HG03139 (cell line): ENCODE measurements at regions not wholly inside any gene's neighbourhood (a gene's known extent, or its start where the extent isn't known, plus 50 kb on each side); places are given as distances from the start of the nearest gene placed in this dataset.

ENCODE experiments used
- ATAC-seq: cut with Tn5 transposase; IDR thresholded peaks from one replicate; pipeline ENCODE4 v1.9.1; 2021; ENCODE audit not compliant: unreplicated experiment

DNA sequence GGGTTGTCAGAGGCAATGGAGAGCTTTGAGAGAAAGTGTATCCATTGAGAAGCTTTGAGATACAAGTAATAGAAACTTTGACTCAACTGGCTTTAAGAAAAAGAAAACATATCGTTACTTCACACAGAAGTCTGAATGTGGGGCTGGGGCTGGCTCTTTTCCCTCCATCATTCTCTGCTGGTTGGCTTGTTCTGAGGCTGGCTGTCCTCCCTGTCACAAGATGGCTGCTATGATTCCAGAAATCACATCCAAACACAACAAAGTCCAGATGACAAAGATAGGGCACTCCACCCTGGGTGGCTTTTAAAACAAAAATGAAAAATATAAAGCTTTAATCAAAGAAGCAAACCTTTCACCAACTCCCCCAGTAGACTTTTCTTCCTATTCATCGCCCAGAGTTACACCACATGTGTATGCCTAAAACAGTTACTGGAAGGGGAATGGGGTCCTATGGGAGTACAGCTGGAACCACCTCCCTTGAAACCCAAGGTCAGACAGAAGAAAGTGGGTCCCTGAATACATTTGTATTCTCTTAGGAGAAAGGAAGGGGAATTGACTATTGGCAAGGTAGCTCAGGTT lies 284.3 kb downstream of the GAS1 start:
- ATAC-seq, result no peak

DNA sequence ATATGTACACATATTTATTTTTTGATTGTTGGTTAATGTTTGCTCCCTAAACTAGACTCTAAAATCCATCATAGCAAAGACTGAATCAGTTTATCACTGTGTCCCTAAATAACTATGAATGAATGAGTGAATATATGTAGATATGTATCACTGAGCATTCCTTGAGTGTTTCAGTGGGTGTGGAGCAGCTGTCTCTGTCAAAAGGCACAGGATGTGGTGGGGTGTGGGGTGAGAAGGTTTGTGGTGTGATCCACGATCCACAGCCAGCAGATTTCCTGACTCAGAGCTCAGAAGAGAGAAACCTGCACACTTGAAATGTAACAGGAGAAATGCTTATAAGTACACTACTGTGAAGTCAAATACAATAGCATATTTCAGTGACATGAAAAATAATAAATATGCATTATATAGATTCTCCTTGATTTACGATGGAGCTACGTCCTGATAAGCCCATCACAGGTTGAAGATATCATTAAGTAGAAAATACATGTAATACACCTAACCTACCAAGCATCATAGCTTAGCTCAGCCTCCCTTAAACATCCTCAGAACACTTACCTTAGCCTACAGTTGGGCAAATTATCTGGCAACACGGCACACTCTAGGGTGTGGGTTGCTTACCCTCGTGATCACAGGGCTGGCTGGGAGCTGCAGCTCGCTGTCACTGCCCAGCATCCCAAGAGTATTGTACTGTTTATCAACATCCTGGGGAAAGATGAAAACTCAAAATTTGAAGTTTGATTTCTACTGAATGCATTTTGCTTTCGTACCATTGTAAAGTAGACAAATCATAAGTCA lies 287.0 kb downstream of the GAS1 start:
- ATAC-seq, result no peak

DNA sequence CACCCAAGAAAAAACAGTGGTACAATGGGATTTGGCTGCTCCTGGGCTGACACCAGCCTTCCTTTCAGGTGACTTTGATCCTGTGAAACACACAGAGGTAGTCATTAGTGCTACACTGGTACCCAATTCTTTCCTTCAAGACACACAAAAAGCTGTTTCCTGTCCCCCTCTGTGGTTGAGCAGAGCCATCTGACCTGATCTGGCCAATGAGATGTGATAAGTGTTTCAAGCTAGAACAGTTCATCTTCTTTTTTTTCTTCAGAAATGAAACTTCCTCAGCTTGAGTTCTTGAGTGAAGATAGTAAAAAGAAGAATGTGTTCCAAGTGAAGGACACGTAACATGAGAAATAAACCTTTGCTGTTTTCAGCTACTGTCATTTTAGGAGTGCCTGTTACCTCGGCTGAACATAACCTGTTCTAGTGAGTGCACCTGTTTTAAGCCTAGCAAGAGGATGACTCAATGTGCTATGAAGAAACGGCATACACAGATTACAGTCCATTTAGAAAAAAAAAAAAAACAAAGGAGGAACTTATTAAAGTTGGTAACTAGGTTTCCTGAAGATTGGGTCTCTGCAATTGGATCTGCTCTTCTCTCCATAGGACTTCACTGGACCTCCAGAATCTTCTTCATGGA lies 287.8 kb downstream of the GAS1 start:
- no peak for ATAC-seq

DNA sequence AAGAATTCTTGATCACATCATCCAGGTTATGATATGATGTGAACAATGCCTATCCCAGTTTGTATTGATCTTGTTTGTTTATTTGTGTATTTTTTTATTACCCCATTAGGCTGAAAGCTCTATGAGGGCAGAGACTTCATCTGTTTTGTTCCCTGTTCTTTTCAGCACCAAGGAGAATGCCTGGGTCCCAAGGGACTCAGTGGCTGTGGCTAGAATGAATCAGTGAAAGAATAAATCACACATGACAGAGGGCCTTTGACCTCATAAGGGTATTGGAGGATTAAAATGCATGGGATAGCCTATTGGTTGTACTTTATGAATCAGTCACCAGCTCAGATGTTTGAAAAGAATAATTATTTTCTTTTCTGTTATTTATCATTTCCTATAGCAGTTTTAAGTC lies 292.2 kb downstream of the GAS1 start:
- ATAC-seq, result no peak

DNA sequence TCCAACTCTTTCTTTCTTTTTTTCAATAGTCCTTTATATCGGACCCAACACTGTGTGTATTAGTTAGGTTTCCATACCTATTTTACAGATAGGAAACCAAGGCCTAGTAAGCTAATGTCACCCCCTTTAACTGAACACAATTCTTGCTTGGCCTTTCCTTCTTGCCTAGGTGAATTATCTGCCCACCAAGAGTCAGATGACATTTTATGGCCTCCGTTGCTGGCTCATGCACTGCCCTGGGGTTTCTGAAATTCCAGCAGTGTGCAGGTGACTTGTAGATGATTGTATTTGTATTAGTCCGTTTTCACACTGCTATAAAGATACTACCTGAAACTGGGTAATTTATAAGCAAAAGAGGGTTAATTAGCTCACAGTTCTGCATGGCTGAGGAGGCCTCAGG lies 293.8 kb downstream of the GAS1 start:
- ATAC-seq, result no peak

DNA sequence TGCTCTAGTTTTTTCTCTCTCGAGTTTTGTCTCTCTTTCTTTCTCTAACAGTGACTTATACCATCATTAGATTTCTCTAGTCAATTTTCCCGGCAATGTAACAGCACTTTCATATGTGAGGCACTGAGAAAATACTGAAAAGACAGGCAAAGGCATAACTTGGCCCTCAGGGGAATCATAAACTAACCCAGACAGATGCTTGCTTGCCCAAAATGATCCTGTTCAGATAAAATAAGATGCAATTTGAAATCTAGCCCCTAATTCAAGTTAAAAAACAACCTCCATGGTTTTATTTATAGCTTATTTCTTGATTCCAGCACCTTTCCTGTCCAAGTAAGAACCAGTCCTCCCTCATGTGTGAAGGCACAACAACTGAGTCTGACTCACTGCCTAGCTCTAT lies 294.6 kb downstream of the GAS1 start:
- ATAC-seq, result no peak

DNA sequence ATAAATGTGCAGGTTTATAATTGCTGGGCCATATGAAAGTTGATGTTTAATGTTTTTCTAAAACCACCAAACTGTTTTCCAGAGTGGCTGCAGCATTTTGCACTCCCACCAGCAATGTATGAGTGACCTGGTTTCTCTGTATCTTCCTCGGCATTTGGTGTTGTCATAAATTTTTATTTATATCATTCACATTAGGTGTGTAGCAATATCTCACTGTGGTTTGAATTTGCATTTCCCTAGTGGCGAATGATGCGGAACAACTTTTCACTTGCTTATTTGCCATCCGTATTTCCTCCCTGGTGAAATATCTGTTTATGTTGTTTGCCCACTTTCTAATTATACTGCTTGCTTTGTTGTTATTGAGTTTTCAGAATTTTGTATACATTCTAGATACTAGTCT lies 295.7 kb upstream of the TUT7 start:
- ATAC-seq, result no peak

DNA sequence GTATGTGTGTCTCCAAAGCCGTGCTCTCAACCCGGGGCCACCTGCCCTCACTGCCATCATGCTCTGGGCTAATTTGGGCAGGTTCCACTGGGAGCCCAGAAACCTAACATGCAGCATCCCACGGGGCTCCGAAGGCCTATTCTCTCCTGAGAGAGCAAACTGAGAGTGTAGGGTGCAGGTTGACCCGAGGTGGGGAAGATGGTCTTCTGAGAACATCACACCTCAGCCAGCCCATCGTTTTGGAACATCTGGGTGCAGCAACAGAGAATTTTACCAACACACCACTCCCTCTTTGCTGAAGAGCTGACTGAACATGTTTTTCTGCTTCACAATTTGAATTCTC lies 294.6 kb upstream of the TUT7 start:
- ATAC-seq, result no peak

DNA sequence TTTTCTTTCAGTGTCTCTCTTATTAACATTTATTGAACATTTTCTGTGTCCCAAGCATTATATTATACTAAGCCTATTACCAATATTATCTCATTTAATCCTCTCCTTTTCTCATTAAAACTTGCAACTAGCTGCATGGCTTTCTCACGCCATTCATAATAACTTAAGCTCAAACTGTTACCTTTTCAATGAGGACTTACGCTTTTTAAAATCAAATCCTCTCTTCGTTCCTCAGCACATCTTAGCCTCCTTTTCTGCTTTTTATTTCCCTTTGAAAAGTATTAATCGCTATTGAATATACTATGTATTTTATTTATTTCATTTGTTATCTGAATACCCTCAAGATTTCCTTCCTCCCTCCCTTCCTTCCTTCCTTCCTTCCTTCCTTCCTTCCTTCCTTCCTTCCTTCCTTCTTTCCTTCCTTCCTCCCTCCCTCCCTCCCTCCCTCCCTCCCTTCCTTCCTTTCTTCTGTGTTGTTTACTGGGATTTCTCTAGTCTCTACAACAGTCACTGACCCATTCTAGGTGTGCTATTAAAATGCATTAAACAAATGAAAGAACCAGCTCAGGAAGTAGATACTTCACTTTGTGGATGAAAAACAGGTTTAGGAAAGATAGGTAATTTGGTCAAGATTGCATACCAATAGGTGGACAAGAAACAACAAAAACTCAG lies 294.1 kb upstream of the TUT7 start:
- no peak for ATAC-seq

DNA sequence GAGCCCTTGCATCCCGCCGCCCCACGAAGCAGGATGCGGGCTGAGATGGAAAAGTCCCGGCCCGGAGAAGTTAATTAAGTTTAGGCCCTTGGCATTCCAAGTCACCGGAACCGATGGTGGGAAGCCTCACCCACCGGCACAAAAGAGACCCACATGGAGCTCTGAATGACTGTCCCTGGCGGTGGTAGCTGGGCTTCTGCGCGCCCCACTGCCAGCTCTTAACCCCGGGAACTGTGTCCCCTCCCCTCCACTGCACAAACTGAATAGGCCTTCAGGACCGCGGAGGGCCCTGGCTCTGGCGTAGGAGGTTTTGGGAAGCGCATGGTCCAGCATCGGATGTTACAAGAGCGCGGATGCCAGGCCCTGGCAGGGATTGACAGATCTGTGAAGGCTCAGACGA lies 291.1 kb upstream of the TUT7 start:
- no peak for ATAC-seq

DNA sequence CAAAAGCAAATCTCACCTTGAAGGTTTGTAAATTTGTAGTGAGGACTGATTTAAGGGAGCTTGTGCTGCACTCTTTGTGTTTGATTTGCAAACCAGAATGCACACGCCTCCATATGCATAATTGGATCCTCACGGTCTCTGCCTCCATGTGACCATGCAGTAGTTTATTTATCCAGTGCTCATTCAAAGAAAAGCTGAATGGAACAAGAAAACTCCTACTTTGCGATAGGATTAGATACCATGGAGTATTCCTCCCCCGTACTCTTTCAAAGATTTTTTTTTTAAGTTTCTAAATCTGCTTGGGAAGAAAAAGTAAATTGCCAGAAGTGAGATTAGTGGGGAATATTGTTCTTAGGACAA lies 290.4 kb upstream of the TUT7 start:
- ATAC-seq, result no peak

DNA sequence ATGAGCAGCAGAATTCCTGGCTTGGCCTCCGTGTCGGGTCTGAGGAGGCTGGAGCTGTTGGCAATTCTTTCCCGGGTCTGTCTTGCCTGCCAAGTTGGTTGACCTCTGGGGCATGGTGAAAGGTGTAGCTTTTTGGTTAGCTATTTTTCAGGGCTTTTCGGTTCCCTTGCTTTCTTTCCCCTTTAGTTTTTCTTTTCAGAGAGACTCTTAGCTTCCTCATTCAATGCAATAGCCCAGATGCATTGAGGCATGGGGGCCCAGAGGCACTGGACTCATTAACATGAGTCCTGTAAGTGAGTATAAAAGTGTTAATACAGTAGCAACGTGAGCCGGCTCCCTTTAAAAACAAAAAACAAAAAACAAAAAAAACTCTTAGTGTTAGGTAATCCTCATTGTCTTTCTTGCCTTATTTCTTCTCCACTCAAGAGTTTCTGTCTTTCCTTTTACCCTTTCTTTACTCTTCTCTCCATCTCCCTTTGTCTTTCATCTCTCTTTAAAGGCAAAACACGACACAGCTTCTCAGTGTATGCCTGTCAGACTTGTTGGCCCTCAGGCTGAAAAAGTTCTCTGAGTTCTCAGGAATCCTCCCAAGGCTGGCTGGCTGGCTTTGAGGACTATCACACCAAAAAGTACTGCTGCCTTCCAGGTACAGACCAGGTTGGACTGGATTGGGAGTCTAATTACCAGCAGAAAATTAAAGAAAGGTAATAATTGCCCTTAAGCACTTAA lies 289.9 kb upstream of the TUT7 start:
- ATAC-seq, result no peak

DNA sequence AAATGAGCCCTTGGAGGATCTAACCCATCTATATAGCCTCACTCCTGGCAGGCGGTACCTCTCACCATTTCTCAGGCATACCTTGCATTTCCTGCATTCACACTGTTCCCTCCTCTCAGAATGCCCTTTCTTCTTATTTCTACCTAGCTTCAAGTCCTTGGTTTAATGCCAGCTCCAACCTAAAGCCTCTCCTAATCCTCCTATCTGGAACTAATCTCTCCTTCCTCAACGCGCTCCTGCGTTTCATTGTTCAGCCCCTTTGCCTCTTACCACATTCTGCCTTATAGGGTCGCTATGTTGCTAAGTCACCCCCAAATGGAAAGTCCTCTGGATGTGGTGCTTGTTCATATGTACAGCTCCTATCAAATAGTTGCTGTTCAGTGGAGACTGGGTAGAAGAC lies 288.5 kb upstream of the TUT7 start:
- no peak for ATAC-seq

DNA sequence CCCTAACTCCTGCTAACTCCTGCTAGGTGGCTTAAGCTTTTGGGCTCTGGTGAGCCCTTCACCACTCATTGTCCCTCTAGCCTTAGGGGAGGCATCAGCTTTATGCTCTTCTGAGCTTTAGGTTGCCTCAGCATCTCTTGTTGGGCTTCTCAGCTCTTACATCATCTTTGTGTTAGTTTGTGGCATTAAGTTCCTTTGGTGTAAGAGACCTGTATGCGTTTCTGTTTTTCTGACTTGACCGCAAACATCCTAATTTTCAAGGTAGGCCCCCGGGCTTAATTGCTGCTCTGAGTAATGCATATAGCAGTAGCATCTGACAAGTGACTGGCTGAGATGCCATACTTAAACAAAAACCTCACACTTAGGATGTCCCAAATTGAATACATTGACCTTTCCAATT lies 287.8 kb upstream of the TUT7 start:
- ATAC-seq, result no peak

DNA sequence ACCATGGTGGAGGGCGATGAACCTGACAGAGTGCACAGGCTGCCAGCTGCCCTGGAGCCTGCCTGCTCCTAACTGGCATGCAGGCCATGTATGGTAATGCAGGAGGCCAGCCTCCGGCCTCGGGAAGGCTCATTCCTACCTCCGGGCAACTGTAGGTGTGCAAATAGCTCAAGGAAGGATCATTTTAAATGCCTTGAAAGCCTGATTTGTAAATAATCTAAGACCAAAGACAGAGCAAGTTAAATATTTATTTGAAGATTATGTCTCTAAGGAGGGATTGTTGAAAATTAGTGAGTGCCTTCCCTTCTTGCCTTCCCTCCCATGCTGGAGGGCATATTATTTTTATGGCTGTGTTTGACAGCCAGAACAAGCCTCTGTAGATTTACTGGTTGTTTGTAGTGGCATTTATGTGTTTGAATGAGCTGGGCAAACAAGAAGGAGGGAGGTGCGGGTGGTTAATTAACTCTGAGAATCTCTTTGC lies 285.7 kb upstream of the TUT7 start:
- no peak for ATAC-seq

DNA sequence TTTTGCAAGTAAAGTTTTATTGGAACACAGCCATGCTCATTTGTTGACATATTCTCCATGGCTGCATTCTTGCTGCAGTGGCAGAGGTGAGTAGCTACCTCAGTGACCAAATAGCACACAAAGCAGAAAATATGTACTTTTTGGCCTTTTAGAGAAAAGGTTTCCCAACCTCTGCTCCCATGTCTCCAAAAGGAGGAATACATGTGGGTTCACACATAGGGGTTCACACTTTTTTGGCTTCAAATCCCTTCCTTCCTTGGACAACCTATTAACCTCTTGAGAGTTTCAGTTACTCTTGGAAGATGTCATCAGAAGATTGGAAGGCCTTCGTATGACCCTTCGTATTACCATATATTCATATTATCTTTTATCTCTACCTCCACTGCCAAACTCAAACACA lies 285.1 kb upstream of the TUT7 start:
- no peak for ATAC-seq

DNA sequence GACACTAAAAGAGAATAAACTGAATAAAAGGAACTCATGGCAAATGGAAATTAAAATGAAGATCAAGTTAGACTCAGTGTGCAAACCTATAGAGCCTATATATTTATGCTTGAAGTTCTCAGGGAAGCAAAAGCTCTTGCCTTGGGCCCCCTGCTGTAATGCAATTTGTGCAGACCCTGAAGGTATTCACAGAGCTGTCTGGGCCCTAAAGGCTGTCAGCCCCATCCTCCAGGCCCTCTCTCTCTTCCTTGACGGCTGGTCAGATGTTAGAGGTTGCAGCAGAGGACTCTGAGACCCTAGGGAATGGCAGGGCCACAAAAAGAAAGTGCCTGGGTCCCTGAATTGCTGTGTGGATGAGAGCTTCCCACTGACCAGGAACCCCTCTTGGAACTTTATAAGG lies 283.9 kb upstream of the TUT7 start:
- no peak for ATAC-seq

DNA sequence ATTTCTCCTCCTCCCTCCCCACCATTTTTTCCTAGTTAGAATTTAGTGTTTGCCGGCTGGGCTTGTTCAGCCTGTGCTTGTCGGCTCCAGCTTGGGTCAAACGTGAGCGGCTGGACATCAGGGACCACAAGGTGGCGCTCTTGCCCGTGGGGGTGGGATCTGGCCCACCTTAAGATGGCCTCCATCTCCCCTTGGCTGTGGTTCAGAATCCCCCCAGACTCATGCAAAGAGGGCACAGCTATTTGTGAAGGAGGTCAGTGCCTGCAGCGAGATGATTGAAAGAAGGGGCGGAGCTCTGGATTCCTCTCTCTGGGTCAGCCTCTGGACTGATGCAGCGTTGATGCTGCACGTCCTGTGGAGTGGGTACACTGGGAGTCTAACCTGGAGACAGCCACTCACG lies 283.3 kb upstream of the TUT7 start:
- no peak for ATAC-seq

DNA sequence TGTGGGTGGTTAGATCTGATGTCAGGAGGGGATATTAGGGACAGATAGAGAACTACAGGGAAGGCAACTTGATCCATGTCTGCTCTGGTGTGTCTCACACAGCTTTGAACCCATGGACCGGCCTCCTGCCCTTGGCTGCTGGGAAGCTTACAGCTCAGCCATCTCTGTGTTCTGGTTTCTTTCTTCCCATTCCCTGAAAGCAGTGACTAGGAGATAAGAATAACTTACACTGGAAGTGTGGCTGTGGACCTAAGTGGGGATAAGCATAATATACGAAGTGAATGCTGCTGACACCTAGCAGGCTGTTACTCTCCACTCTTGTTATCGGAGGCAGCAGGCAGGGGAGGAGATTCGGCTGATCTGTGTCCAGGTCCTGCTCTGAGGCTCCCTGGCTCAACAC lies 282.3 kb upstream of the TUT7 start:
- ATAC-seq, result no peak

DNA sequence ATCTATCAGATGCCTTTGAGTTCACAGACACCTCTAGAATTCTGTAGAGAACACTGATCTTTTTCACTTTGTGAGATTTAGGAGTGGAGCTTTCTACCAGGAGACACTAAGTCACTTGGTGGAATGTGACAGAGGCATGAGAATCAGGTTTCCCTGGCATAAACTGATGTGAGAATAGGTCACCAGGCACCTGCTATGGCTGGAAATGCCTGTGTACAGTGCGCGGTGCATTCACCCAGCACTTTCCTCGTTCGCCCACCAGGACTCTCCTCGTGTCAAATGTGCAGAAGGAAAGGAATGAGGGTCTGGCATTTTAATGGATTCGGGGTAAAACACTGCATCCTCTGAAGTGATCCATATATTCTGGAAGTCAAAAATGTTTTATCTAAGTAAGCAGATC lies 281.8 kb upstream of the TUT7 start:
- ATAC-seq, result no peak

DNA sequence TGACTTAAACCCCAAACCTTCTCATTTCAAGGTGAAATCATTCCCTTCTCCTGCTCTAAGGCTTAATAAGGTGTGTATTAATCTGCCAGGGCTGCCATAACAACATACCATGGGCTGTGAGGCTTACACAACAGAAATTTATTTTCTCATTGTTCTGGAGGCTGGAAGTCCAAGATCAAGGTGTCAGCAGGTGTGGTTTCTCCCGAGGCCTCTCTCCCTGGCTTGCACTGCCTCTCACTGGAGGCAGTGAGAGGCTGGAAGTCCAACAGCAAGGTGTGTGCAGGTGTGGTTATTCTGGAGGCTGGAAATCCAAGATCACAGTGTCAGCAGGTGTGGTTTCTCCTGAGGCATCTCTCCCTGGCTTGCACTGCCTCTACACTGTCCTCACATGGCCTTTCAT lies 280.3 kb upstream of the TUT7 start:
- no peak for ATAC-seq
